Gastrocnemius medialis (tissue), 4 donors: ENCODE measurements at regions not wholly inside any gene's neighbourhood (a gene's known extent, or its start where the extent isn't known, plus 50 kb on each side); places are given as distances from the start of the nearest gene placed in this dataset.
"Not testable (repeated sequence)": the region's sequence is repeated elsewhere in the genome, so short reads cannot be mapped to it uniquely, and the experiment has no call there.

Source experiments
- ATAC-seq, 2 donors: fragments of 150-250 bp; one replicate each; pipeline ENCODE4 v1.9.1; 2016
- DNase-seq, 2 donors: peaks; one replicate each; pipeline ENCODE4 v3.0.0-alpha.2; 2019
- H3K27ac ChIP-seq, 4 donors: fragments of 200-600 bp; sonication (generic); 1 replicate in 1 of 4; 2 replicates in 3 of 4; pipeline ENCODE4 v1.5.1; 2016 to 2018; ENCODE audit warnings: mild to moderate bottlenecking in 2 of 4, moderate library complexity in 1 of 4
- H3K27me3 ChIP-seq, 3 donors: fragments of 200-600 bp; sonication (generic) in 2 of 3; 1 replicate in 1 of 3; 2 replicates in 2 of 3; pipeline versions ENCODE4 v1.5.1 to v1.6.0; 2016 to 2019; ENCODE audit warnings: mild to moderate bottlenecking in 1 of 3, moderate library complexity in 1 of 3
- H3K36me3 ChIP-seq, 2 donors: fragments of 200-600 bp; sonication (generic) in 1 of 2; one replicate each; pipeline ENCODE4 v1.5.1; 2017 to 2018
- H3K4me1 ChIP-seq, 2 donors: fragments of 200-600 bp; sonication (generic) in 1 of 2; one replicate each; pipeline ENCODE4 v1.5.1; 2016 to 2017; ENCODE audit warnings: mild to moderate bottlenecking in 2 of 2
- H3K4me3 ChIP-seq, 4 donors: fragments of 200-600 bp; sonication (generic) in 3 of 4; 1 replicate in 1 of 4; 2 replicates in 3 of 4; pipeline ENCODE4 v1.5.1; 2016 to 2019; ENCODE audit warnings: mild to moderate bottlenecking in 2 of 4
- H3K9me3 ChIP-seq, 3 donors: fragments of 200-600 bp; sonication (generic) in 2 of 3; 1 replicate in 1 of 3; 2 replicates in 2 of 3; pipeline ENCODE4 v1.5.1; 2016 to 2019
- in situ Hi-C, 4 donors: fragments of 200-750 bp; cut with MboI; loops; one replicate each; pipeline versions ENCODE4 v1.15.0 to v1.8.0; 2017; ENCODE audit warnings: low sequenced_read_pairs in 4 of 4
- intact Hi-C: fragments of 100-400 bp; cut with DNase I; formaldehyde crosslinking; loops from one replicate; pipeline ENCODE4 v1.15.1; 2023; ENCODE audit warnings: low total_unique reads

DNA sequence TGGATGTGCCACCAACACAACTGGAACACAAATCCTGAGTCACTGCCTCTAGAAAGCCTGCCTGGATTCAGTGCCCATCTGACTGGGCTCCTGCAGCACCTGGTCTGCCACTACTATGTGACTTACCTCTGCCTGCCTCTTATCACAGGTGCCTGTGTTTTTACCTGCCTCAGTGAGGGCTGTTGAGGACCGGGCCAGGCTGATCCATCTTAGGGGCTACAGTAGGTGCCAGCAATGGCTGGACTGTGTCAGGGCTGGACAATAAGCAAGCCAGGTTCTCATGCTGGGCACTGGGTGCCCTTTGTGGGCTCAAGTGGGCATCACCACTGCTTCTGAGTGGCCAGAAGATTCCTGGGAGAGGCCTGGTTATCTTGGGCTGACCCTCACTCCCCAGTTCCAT lies 948.6 kb upstream of the TPTE start:
- H3K27me3 ChIP-seq, intact Hi-C loops, ATAC-seq, DNase-seq, H3K9me3 ChIP-seq, in situ Hi-C loops, H3K4me3 ChIP-seq, H3K4me1 ChIP-seq, H3K27ac ChIP-seq, H3K36me3 ChIP-seq: not testable (repeated sequence)

DNA sequence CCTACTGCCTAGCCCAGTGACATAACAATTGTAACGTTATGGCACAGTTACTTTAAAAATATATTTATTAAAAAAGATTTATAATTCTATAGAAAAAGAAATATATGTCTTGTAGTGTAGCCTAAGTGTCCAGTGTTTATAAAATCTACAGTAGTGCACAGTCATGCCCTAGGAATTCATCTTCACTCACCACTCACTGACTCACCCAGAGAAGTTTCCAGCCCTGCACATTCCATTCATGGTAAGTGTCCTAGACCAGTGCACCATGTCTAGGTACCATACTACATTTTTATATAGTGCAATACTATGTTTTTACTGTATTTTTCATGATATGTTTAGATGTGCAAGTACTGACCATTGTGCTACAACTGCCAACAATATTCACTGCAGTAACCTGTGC lies 947.9 kb upstream of the TPTE start:
- H3K4me1 ChIP-seq, in situ Hi-C loops, H3K27me3 ChIP-seq, H3K9me3 ChIP-seq, DNase-seq, ATAC-seq, intact Hi-C loops, H3K27ac ChIP-seq, H3K36me3 ChIP-seq, H3K4me3 ChIP-seq: not testable (repeated sequence)

GRCh38 chr21:9579275-9579674 lies 942.1 kb upstream of the TPTE start:
- H3K4me1 ChIP-seq, in situ Hi-C loops, H3K27ac ChIP-seq, H3K4me3 ChIP-seq, intact Hi-C loops, H3K27me3 ChIP-seq, H3K36me3 ChIP-seq, H3K9me3 ChIP-seq, ATAC-seq, DNase-seq: not testable (repeated sequence)

DNA sequence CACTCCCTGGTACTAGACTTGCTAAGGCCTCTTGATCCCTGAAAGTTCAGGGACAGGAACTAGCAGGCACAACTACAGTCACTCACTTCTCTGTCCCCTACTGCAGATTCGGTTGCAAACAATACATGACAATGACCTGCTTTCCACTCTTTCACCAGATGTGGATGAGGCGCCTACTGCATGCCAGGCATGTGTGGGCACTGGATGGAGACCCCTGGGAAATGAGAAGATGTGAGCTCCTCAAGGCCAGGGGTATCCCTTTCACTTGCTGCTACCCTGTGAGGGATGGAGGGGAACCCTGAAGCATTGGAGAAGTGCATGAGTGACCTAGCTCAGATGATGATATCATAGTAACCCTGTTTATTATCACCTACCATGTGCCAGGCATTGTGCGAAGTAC lies 933.4 kb upstream of the TPTE start:
- ATAC-seq, H3K27me3 ChIP-seq, in situ Hi-C loops, H3K4me3 ChIP-seq, intact Hi-C loops, H3K4me1 ChIP-seq, DNase-seq, H3K36me3 ChIP-seq, H3K27ac ChIP-seq, H3K9me3 ChIP-seq: not testable (repeated sequence)

GRCh38 chr21:9592591-9592990 lies 928.8 kb upstream of the TPTE start:
- intact Hi-C loops, in situ Hi-C loops: not testable (repeated sequence)

DNA sequence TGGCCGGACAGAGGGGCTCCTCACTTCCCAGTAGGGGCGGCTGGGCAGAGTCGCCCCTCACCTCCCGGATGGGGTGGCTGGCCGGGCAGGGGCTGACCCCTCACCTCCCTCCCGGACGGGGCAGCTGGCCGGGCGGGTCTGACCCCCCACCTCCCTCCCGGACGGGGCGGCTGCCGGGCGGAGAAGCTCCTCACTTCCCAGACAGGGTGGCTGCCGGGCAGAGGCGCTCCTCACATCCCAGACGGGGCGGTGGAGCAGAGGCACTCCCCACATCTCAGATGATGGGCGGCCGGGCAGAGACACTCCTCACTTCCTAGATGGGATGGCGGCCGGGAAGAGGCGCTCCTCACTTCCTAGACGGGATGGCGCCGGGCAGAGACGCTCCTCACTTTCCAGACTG lies 927.7 kb upstream of the TPTE start:
- in situ Hi-C loops, H3K27ac ChIP-seq, H3K27me3 ChIP-seq, H3K36me3 ChIP-seq, H3K9me3 ChIP-seq, DNase-seq, ATAC-seq, intact Hi-C loops, H3K4me3 ChIP-seq, H3K4me1 ChIP-seq: not testable (repeated sequence)

More at GRCh38 chr21:9592591-9592990, 928.8 kb upstream of the TPTE start:
- DNase-seq, H3K27ac ChIP-seq, H3K4me1 ChIP-seq, H3K36me3 ChIP-seq, H3K27me3 ChIP-seq, ATAC-seq, H3K9me3 ChIP-seq, H3K4me3 ChIP-seq: not testable (repeated sequence)

DNA sequence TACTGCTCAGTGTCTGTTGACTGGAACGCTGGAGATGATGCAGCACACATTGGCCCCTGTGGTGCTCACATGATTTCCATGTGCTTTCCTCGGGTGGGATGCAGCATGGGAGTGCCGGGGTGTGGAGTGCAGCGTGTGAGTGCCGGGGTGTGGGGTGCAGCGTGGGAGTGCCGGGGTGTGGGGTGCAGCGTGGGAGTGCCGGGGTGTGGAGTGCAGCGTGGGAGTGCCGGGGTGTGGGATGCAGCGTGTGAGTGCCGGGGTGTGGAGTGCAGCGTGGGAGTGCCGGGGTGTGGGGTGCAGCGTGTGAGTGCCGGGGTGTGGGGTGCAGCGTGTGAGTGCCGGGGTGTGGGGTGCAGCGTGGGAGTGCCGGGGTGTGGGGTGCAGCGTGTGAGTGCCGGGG lies 907.4 kb upstream of the TPTE start:
- H3K36me3 ChIP-seq, intact Hi-C loops, H3K4me1 ChIP-seq, H3K27ac ChIP-seq, in situ Hi-C loops, ATAC-seq, H3K9me3 ChIP-seq, H3K4me3 ChIP-seq, DNase-seq, H3K27me3 ChIP-seq: not testable (repeated sequence)

DNA sequence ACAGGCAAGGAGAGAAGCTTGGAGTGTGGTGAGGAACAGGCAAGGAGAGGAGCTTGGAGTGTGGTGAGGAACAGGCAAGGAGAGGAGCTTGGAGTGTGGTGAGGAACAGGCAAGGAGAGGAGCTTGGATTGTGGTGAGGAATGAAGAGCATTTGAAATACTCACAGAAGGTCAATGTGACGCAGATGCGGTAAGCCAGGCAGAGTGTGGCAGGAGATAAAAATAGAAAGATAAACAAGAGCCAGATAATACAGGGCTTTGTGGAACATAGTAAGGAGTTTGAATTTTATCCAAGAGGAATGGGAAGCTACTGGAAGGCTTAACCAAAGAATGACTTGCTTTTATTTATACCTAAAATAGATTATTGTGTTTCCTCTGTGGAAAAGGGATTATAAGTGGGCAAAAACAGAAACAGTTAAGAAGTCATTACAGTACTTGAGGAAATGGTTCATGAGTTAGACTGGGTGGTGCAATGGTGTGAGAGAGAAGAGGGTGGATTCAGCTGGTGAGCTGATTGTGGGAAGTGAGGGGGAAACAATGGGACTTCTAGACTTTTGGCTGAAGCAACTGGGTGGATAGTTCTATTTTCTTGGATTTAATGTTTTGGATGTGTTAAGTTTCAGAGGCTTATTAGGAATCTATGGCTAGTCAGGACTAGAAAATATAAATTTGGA lies 900.1 kb upstream of the TPTE start:
- in situ Hi-C loops, H3K27me3 ChIP-seq, H3K4me1 ChIP-seq, H3K9me3 ChIP-seq, H3K4me3 ChIP-seq, H3K36me3 ChIP-seq, H3K27ac ChIP-seq, ATAC-seq, intact Hi-C loops, DNase-seq: not testable (repeated sequence)

- ATAC-seq, intact Hi-C loops, H3K36me3 ChIP-seq, H3K4me1 ChIP-seq, DNase-seq, H3K27ac ChIP-seq, H3K9me3 ChIP-seq, H3K27me3 ChIP-seq, in situ Hi-C loops, H3K4me3 ChIP-seq: not testable (repeated sequence)
These were observed 893.3 kb upstream of the TPTE start for GRCh38 chr21:9628051-9628450.

- in situ Hi-C loops, H3K9me3 ChIP-seq, H3K4me1 ChIP-seq, ATAC-seq, DNase-seq, H3K36me3 ChIP-seq, intact Hi-C loops, H3K27ac ChIP-seq, H3K4me3 ChIP-seq, H3K27me3 ChIP-seq: not testable (repeated sequence)
These were observed 874.0 kb upstream of the TPTE start for GRCh38 chr21:9647409-9647808.

DNA sequence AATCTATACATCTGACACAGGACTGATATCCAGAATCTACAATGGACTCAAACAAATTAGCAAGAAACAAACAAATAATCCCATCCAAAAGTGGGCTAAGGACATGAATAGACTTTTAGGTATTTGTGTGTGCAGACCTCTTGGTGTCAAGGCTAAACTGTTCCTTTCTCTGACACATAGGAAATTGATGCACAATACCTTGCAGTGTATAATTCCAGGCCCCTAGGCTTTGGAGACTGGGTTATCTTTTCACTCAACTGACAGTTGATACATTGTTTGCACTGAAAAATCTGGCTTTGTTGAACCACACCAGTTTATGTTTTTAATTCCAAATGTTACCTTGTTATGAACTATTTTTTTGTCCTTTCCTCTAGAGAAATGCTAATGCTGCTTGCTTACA lies 873.1 kb upstream of the TPTE start:
- H3K27me3 ChIP-seq, H3K4me1 ChIP-seq, H3K9me3 ChIP-seq, ATAC-seq, H3K4me3 ChIP-seq, H3K27ac ChIP-seq, H3K36me3 ChIP-seq, DNase-seq, in situ Hi-C loops, intact Hi-C loops: not testable (repeated sequence)

DNA sequence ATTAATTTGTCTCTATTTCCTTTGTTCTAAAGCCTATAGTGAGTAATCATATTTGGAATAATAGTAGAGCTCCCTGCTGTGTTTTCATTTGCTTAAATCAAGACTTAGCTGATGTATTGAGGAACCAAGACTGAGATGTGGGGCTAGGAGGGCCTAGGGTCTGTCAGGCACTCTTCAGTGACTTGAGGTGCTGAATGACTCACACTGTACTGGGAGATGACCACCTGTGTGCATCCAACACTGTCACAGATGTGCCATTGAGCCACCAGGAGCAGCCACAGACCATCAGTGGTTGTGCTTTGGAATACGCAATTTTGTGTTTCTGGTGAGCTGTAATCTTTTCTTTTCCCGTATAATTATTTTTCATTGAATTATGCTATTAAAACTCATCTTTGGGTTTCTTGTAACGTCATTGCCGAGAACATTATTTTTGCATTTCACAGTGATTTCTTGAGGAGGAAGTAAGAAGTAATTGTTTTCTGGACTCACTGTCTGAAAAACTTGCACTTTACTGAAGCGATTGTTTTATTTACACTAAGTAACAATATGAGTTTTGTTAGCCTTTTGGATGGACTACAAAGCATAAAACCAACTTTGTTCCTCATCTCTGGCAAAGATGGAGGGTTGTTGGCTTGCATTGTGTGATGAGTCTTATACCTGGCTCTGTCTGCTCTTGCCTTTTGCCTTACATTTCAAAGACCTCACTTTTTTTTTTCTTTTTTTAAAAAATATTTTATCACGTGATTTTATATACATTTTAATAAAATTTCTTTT lies 872.2 kb upstream of the TPTE start:
- DNase-seq, intact Hi-C loops, H3K4me1 ChIP-seq, H3K27ac ChIP-seq, H3K27me3 ChIP-seq, in situ Hi-C loops, H3K36me3 ChIP-seq, ATAC-seq, H3K9me3 ChIP-seq, H3K4me3 ChIP-seq: not testable (repeated sequence)
